GM06990 (cell line): ENCODE measurements at regions not wholly inside any gene's neighbourhood (a gene's known extent, or its start where the extent isn't known, plus 50 kb on each side); places are given as distances from the start of the nearest gene placed in this dataset.

Source experiments
- DNase-seq: peaks from one replicate; pipeline ENCODE4 v3.0.0-alpha.2; 2011; ENCODE audit not compliant: insufficient read length; ENCODE audit errors: extremely low read depth
- H3K27me3 ChIP-seq: replicated peaks from 2 replicates; pipeline ENCODE4 v1.6.0; 2011; ENCODE audit warnings: low read length; ENCODE audit not compliant: control insufficient read depth, insufficient read depth
- H3K36me3 ChIP-seq: 2 replicates; pipeline ENCODE4 v1.5.1; 2011; ENCODE audit warnings: low read length; ENCODE audit not compliant: control insufficient read depth, insufficient read depth
- H3K4me3 ChIP-seq: replicated peaks from 2 replicates; pipeline ENCODE4 v1.5.1; 2011; ENCODE audit warnings: low read depth, mild to moderate bottlenecking, control low read depth, low read length
- CTCF ChIP-seq: IDR thresholded peaks from 2 replicates; pipeline ENCODE4 v1.5.1; 2011; ENCODE audit warnings: low read length, control low read depth, mild to moderate bottlenecking, inconsistent platforms; ENCODE audit not compliant: insufficient read depth, poor library complexity, severe bottlenecking

GRCh38 chr5:106489004-106489403 lies 1181.7 kb downstream of the EFNA5 start:
- no peaks in the 10 kb centered on the region for H3K27me3 ChIP-seq
- H3K4me3 ChIP-seq = no peak overlapping the region
- H3K36me3 ChIP-seq = no peaks in the 10 kb centered on the region
- no peak for DNase-seq
- TF ChIP-seq CTCF = no peak

DNA sequence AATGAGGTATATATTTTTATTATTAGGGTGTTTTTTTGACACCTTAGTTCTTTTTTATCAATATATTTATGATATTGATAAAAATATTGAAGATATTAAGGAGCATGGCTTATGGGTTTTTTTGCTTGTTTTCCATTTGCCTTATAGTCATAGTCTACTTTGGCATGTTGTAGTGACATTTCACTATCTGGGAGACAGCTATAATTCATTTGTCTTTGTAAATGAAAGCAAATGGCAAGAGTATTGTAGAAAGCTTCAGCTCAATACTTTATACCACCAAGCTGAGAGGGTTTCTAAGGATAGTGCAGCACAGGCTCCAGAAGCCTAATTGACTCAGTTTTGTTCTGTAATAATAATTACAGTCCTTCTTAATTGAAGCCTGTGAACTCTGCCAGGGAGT lies 1182.3 kb downstream of the EFNA5 start:
- TF ChIP-seq CTCF = no peak
- Histone ChIP-seq H3K4me3 (no peak overlapping the region), H3K27me3 (no peaks in the 10 kb centered on the region), H3K36me3 (no peaks in the 10 kb centered on the region)
- DNase-seq = no peak

- Histone ChIP-seq H3K4me3 (no peak overlapping the region), H3K36me3 (no peaks in the 10 kb centered on the region), H3K27me3 (no peaks in the 10 kb centered on the region)
- DNase-seq = no peak
- no peak for TF ChIP-seq CTCF
These were observed 1189.4 kb downstream of the EFNA5 start for GRCh38 chr5:106481374-106481773.

DNA sequence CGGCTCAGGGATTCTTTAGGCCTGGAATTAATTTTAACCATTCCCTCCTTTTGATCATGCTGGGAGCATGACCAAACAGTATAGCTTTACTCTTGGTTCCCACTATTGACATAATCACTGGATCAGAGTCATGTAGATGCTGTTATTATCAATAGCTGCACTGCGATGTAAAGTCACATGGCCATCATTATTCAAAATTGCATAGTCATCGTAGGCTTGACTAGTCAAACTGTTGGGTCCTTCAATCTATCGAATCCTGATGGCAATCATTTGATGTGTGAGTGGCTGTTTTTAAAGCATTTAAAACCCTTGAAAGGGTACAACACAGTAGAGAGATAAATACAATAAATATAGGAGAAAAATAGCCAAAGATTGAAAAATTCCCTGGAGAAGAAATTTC lies 1194.1 kb downstream of the EFNA5 start:
- Histone ChIP-seq H3K4me3 (no peak overlapping the region), H3K27me3 (no peaks in the 10 kb centered on the region), H3K36me3 (no peaks in the 10 kb centered on the region)
- no peak for TF ChIP-seq CTCF
- no peak for DNase-seq

- TF ChIP-seq CTCF = no peak
- no peak overlapping the region for H3K4me3 ChIP-seq
- no peak for DNase-seq
- H3K27me3 ChIP-seq = no peaks in the 10 kb centered on the region
- H3K36me3 ChIP-seq = no peaks in the 10 kb centered on the region
These were observed 1196.7 kb downstream of the EFNA5 start for GRCh38 chr5:106474066-106474465.

- no peak for TF ChIP-seq CTCF
- no peak overlapping the region for H3K4me3 ChIP-seq
- no peaks in the 10 kb centered on the region for H3K36me3 ChIP-seq
- DNase-seq = no peak
- no peaks in the 10 kb centered on the region for H3K27me3 ChIP-seq
These were observed 1211.2 kb downstream of the EFNA5 start for GRCh38 chr5:106459541-106459940.
